ENCODE measurements at regions not wholly inside any gene's neighbourhood (a gene's known extent, or its start where the extent isn't known, plus 50 kb on each side); places are given as distances from the start of the nearest gene placed in this dataset.

DNA sequence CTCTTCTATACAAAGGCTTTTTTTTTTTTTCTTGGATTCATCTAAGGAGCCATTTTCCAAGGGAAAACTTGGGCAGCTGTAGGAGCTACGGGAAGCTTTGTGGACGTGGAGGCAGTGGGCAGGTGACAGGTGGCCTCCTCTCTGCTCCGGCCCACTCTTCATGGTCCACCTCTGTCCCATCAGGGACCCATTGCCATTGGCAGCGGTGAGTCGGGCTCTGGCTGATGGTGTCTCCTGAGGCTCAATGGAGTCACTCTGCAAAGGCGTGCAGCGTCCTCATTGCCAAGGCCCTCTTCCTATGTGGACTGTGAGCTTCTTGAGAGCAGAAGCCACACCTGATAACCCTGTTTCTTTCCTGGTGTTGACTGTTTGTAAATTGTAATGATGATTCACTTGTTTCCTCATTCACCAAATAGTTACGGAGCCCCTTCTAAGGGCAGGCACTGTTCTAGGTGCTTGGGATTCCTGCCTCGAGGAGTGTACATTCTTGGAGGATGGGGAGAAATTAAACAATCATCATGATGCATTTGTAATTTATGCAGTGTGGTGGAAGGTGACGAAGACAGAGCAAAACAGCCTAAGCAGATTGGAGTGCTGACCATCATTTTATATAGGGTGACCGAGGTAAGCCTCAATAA lies 240.3 kb upstream of the HS6ST1 start:
- no peaks in the 10 kb centered on the region for H3K36me3 Mint-ChIP-seq (ENCODE audit: low read depth)
- no peak for TF ChIP-seq CTCF (IDR thresholded peaks at IDR 0.05; ENCODE audit: unreplicated experiment in 3 of 3)
- peaks cover 50% of the 10 kb centered on the region for H3K4me1 Mint-ChIP-seq
- peaks cover 2% of the 10 kb centered on the region for H3K9me3 Mint-ChIP-seq
- peak overlapping the region in 2 of 3 experiments; percentile 24 to 36 for H3K27ac Mint-ChIP-seq
- no peak overlapping the region for H3K4me3 Mint-ChIP-seq
- peaks cover 7% of the 10 kb centered on the region for H3K27me3 Mint-ChIP-seq (ENCODE audit: low read depth)

DNA sequence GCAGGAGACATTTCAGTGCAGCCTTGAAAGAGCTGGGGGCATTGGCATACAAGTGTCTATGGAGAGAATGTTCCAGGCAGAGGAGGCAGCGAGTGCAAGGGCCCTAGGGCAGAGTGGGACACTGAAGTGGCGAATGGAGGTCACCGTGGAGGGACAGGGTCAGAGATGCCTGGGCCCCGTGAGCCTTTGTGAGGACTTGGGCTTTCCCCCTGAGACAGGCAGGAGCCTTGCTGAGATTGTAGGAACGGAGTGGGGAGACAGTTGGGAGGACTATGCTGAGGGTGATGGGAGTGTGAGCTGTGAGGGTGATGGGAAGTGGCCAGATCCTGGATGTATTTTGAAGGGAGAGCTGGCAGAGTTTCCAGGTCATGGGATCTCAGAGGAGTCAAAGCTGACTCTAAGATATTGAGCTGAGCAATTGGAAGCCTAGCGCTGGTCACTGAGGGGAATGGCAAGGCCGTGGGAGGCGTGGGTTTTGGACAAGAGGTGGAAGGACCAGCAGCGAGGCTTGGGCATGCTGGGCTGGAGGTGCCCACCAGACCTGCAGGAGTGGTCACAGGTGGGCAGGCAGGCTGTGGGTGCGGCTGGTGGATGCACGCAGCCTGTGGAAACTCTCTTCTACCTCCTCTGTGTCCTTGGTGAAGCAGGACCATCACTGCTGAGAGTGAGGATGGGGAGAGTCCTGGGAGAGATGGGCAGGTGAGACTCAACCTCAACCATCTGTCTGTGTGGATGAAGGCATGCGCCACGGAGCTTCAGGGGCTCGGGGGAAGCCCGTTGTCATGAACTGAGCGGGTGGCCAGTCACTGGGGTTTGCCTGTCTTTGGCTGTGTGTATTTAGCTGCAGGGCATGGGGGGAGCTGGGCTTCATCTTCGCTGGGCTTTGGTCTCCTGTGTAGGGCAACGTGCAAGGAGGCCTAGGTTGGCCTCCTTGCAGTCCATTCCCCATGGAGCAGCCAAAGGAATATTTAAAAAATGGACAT lies 241.2 kb upstream of the HS6ST1 start:
- no peak overlapping the region for H3K4me3 Mint-ChIP-seq
- H3K9me3 Mint-ChIP-seq = no peaks in the 10 kb centered on the region
- no peaks in the 10 kb centered on the region for H3K36me3 Mint-ChIP-seq (ENCODE audit: low read depth)
- no peak for TF ChIP-seq CTCF (IDR thresholded peaks at IDR 0.05; ENCODE audit: unreplicated experiment in 3 of 3)
- H3K27ac Mint-ChIP-seq = peak overlapping the region in 2 of 3 experiments; percentile 32 to 36
- peaks cover 50% of the 10 kb centered on the region for H3K4me1 Mint-ChIP-seq
- H3K27me3 Mint-ChIP-seq (ENCODE audit: low read depth) = peaks cover 7% of the 10 kb centered on the region

GRCh38 chr2:128560718-128561117 lies 242.1 kb upstream of the HS6ST1 start:
- Mint-ChIP-seq H3K36me3 (ENCODE audit: low read depth) (no peaks in the 10 kb centered on the region), H3K27ac (peak overlapping the region in 2 of 3 experiments; percentile 23 to 32), H3K27me3 (ENCODE audit: low read depth) (peaks cover 7% of the 10 kb centered on the region), H3K9me3 (no peaks in the 10 kb centered on the region), H3K4me3 (no peak overlapping the region), H3K4me1 (peaks cover 50% of the 10 kb centered on the region)
- no peak for TF ChIP-seq CTCF (IDR thresholded peaks at IDR 0.05; ENCODE audit: unreplicated experiment in 3 of 3)

GRCh38 chr2:128562471-128563347 lies 244.0 kb upstream of the HS6ST1 start:
- Mint-ChIP-seq H3K27ac (peak overlapping the region in 2 of 3 experiments; percentile 91 to 96), H3K4me1 (peaks cover 47% of the 10 kb centered on the region), H3K9me3 (no peaks in the 10 kb centered on the region), H3K36me3 (ENCODE audit: low read depth) (no peaks in the 10 kb centered on the region), H3K27me3 (ENCODE audit: low read depth) (peaks cover 7% of the 10 kb centered on the region), H3K4me3 (no peak overlapping the region)
- TF ChIP-seq CTCF (IDR thresholded peaks at IDR 0.05; ENCODE audit: unreplicated experiment in 3 of 3) = no peak

DNA sequence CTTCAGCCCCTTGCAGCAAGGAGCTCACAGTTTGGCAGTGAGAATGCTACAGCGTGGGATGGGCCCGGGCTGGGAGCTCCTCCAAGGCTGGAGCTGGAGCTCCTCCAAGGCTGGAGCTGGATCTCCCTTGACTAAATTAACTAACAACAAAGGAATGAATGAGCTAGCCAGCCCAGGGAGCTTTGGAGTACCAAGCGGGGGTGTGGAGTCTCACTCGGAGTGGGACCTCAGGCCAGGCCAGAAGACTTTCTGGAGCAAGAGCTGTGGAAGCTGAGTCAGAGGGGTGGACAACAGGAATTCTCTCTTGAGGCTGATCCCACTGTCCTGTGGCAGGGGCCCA lies 244.7 kb upstream of the HS6ST1 start:
- Mint-ChIP-seq H3K27ac (peak overlapping the region in 2 of 3 experiments; percentile 91 to 96), H3K4me1 (peaks cover 41% of the 10 kb centered on the region), H3K36me3 (ENCODE audit: low read depth) (no peaks in the 10 kb centered on the region), H3K27me3 (ENCODE audit: low read depth) (peaks cover 7% of the 10 kb centered on the region), H3K4me3 (peak overlapping the region in 1 of 3 experiments; percentile 2), H3K9me3 (no peaks in the 10 kb centered on the region)
- no peak for TF ChIP-seq CTCF (IDR thresholded peaks at IDR 0.05; ENCODE audit: unreplicated experiment in 3 of 3)

Measured in nephron (organoid).